ENCODE measurements at regions not wholly inside any gene's neighbourhood (a gene's known extent, or its start where the extent isn't known, plus 50 kb on each side); places are given as distances from the start of the nearest gene placed in this dataset.

- no peak for DNase-seq
Observed at GRCh38 chr2:236674238-236674637, 104.6 kb downstream of the ACKR3 start.

- no peak for DNase-seq
Observed at GRCh38 chr2:236674646-236675045, 105.0 kb downstream of the ACKR3 start.

GRCh38 chr2:236675051-236675450 lies 105.4 kb downstream of the ACKR3 start:
- DNase-seq = no peak

- no peak for DNase-seq
Observed at GRCh38 chr2:236675526-236675925, 105.9 kb downstream of the ACKR3 start.

- DNase-seq = no peak
Observed at GRCh38 chr2:236676136-236676873, 106.7 kb downstream of the ACKR3 start.

GRCh38 chr2:236677368-236677767 lies 107.7 kb downstream of the ACKR3 start:
- DNase-seq = no peak

- no peak for DNase-seq
Observed at GRCh38 chr2:236678307-236678975, 108.8 kb downstream of the ACKR3 start.

GRCh38 chr2:236679884-236680860 lies 110.5 kb downstream of the ACKR3 start:
- no peak for DNase-seq

GRCh38 chr2:236682651-236683422 lies 113.2 kb downstream of the ACKR3 start:
- no peak for DNase-seq

- no peak for DNase-seq
Observed at GRCh38 chr2:236684504-236685256, 115.1 kb downstream of the ACKR3 start.

GRCh38 chr2:236685361-236685760 lies 115.7 kb downstream of the ACKR3 start:
- DNase-seq = no peak

- no peak for DNase-seq
Observed at GRCh38 chr2:236685979-236686520, 116.4 kb downstream of the ACKR3 start.

GRCh38 chr2:236686561-236686960 lies 116.9 kb downstream of the ACKR3 start:
- no peak for DNase-seq

GRCh38 chr2:236687296-236687965 lies 117.8 kb downstream of the ACKR3 start:
- no peak for DNase-seq

- no peak for DNase-seq
Observed at GRCh38 chr2:236688157-236688556, 118.5 kb downstream of the ACKR3 start.

GRCh38 chr2:236688563-236689392 lies 119.2 kb downstream of the ACKR3 start:
- DNase-seq = no peak

- DNase-seq = no peak
Observed at GRCh38 chr2:236689393-236689700, 119.7 kb downstream of the ACKR3 start.

GRCh38 chr2:236689981-236690380 lies 120.4 kb downstream of the ACKR3 start:
- DNase-seq = no peak

- no peak for DNase-seq
Observed at GRCh38 chr2:236690726-236691125, 121.1 kb downstream of the ACKR3 start.

- no peak for DNase-seq
Observed at GRCh38 chr2:236691799-236692167, 122.2 kb downstream of the ACKR3 start.

All from AML-193 (cell line).